ENCODE measurements at regions not wholly inside any gene's neighbourhood (a gene's known extent, or its start where the extent isn't known, plus 50 kb on each side); places are given as distances from the start of the nearest gene placed in this dataset.

DNA sequence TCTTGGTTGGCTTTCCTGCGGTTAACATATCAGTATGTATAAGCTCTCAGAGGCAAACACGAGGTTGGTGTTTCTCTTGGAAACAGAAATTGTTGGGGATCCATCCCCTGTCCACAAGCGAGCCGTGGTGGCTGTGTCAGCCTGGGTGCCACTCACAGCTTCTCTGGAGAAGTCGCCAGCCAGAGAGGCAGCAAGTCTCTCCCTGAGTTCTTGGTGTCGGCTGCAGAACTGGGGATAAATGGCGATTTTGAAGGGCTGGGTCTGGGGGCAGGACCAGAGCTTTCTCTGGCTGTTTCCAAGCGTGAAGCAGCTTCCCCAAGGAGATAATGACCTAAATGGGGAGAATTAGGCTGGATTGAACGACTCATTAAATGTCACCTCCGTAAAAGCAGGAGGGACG is 335.3 kb downstream of the GLRX3 start:
- no peak for DNase-seq

DNA sequence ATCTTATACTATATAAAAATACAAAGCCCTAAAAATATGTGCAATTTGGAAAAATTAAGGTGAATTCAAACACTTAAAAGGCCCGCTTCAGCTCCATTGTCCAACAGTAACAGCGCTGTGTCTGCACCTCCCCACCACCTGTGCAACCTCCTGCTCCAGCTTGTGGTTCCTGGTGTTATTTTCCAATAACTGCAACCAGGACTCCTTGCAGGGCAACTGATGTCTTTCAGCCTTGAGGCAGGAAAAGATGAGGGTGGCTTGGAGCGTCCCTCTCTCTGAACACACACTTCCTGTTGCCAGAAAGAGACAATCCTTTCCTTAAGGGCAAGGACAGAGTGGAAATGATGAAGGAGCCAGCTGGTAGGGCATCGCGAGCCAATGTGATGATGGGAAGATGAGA is 336.0 kb downstream of the GLRX3 start:
- no peak for DNase-seq

DNA sequence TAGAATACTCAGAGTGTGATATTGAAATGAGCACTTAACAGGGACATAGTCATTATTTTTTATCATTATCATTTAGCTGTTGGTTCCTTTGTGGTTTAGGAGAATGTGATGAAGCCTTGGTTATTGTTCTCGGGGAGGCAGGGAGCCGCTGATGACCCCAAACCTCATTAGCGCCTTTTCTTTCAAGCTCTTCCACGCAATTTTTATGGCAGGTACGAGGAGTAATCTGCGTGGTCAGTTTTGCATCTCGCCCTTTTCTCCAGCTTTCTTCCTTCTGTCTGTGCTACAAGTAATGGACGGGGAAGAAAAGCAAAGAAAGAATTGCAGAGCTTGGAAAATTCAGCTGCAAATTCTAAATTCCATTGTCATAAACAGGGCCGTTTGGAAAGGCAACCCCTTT is 338.4 kb downstream of the GLRX3 start:
- no peak for DNase-seq

DNA sequence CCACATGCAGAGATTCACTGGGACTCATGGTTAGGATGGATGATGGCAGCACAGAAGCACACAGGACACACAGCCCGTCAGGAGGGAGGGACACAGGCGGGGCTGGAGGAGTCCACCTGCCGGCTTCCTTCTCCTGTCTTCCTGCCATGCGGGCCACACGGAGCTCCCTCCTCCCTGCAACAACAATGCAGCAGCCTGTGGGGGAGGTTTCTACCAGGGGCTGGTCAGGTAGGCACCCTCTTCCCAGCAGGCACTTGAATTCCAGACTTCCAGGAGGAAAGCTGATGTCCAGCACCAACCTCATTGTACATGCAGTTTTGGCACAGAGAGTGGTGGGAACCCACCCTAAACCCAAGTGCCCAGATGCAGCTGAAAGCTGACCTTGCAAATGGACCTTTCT is 341.2 kb downstream of the GLRX3 start:
- no peak for DNase-seq

DNA sequence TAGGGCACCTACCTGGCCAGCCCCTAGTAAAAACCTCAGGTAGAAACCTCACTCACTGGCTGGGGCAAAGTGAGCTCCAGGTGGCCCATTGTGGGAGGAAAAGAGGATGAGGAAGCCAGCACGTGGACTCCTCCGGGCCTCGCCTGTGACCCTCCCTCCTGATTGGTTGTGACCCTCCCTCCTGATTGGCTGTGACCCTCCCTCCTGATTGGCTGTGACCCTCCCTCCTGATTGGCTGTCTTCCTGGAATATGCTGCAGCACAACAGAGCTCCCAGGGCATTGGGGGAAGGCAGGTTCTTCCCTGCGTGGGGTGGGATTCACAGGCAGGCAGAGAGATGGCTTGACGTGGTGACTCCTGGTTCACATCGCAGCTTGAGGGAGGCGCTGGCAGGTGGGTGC is 343.0 kb downstream of the GLRX3 start:
- no peak for DNase-seq

DNA sequence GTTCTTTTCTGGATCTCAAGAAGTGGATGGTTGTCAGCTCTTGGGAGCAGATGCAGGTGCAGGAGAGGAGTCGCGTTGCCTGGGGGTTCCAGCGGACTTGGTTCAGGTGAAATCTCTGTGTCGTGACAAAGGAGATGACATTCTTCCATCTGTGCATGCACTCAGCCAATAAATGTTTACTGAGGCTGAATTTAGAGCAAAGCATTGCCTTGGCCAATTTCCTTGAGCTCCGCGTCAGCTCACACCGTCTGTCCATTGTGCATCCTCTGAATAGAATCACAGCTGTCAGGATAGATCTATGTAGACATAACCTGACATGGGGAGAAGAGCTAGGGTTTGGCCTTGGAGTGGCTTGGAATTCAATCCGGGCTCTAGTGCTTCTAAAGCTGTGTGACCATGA is 343.7 kb downstream of the GLRX3 start:
- no peak for DNase-seq

DNA sequence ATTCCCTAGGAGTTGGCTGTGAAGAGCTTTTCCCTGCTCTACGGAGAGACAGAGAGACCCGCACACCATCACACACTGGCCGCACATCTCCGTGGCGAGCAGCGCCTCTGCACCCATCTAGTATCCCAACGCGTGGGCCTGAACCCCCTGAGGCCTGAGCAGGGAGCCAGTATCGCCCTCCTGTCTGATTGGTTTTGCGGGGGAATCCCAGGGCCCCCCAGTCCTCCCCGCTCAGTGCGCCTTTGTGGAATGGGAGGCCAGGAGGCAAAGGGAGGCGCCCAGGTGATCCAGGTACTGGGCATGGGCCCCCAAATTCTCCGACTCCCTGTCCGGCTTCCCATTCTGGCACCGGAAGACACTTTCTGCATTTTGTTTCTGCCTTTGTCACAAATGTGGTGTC is 344.3 kb downstream of the GLRX3 start:
- DNase-seq, result no peak

DNA sequence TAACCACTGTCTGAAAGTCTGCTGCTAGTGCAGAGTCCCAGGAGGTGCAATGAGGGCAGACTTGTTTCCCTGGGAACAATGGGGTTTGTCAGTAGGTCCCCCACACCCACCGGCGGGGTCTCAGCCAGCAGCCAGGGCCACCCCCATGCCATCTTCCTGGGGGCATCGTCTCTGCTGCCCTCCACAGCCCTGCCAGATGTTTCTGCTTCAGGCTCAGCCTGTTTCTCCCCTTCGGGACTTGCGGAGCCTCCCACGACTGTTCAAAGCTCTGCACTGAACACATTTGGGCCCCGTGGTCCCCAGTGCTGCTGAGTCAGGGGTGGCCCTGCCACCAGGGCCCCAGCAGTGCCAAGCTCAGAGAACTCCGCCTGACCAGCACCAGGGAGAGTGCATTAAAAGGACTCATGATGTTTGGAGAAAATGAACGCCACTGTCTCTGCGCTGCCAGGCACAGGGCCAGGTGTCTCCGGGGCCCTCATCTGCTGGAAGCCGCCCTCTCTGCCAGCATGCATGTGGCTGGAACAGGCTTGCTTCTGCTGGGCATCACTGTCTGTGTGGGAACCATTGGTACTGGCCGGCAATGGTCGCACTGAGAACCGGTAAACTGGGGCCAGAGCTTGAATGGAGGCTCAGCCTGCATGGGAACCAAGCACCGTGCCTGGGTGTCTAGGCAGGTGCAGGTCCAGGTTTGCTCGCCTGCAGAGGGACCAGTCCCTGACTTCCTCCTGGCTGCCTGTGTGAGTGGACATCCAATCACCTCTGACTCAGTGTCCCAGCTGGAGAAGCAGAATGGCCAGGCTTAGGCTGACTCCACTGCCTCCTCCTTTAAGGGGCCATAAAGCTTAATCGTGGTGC is 345.1 kb downstream of the GLRX3 start:
- DNase-seq, result no peak

DNA sequence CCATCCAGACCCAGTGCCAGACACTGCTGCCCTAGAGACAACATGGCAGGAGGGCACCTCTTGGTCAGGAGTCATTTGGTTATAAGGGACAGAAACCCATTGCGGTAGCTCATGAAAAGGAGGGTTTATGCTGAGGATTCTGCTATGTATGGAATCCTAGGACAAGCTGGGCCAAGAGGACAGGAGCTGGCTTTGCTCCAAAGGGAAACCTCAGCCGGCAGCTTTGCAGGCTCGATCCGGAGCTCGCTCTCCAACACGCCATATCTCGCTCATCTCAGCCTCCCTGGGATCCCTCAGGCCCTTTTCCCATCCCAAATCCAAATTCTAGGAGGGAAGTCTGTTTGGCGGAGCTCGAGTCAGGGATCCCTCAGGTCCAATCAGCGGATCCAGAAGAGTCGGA is 345.7 kb downstream of the GLRX3 start:
- DNase-seq, result no peak

DNA sequence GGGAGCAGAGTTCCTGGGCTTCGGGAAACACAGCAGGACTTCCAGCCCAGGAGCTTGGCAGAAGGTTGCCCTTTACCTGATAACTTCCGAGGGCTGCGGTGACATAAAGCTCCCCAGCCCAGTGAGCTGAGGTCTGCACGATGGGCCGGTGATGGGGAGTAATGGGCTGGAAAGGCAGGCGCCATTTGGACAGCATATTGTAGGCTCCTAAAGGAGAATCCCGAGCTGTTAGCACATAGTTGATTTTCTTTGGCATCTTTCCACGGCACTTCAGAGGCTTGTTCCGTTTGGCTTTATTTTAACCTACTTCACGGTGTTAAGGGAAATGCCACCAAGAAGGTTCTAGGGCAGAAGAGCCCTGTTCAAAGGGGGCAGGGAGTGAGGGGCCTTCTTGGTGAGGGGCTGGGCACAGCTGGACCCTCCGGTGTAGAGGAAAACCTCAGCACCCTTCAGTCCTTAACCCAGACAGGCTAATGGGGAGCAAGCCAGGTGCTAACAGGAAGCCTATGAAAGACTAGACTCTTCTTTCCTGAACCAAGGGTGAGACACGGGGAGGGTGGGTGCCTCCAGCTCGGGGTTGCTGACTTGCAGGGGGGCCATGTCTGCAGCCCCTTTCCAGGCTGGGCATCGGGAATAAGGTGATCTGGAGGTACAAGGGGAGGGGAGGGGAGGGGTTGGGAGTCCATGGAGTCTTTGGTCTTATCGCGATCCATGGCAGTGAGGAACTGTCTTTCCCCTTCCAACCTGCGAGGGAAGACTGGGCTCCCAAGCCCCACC is 347.7 kb downstream of the GLRX3 start:
- DNase-seq, result peak; percentile 16

DNA sequence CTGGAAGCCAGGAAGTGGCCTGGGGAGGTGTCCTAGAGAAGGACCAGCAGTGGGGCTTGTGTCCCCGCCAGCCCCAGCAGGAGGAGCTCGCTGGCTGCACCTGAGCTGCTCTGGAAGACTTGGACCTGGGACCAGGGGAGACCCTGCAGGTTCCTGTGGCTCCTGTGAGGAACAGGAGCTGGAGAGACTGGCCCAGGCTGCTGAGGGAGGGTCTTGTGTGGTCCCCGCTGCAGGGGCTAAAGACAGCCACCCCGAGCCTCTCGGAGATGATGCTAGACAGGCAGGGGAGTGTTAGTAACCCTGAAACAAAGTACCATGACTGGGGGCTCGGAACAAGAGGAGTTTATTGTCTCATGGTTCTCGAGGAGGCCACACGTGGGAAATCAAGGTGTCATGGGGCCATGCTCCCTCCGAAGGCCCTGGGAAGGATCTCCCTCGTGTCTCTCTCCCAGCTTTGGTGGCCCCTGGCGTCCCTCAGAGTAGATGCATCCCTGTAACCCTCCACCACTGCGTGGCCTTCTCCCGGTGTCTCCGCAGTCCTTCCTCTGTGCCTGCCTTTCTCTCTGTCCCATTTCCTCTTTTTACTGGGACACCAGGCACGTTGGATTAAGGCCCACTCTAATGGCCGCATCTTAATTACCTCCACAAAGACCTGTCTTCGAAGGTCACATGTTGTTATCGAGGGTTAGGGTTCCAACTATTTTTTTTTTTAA is 348.4 kb downstream of the GLRX3 start:
- DNase-seq, result no peak

DNA sequence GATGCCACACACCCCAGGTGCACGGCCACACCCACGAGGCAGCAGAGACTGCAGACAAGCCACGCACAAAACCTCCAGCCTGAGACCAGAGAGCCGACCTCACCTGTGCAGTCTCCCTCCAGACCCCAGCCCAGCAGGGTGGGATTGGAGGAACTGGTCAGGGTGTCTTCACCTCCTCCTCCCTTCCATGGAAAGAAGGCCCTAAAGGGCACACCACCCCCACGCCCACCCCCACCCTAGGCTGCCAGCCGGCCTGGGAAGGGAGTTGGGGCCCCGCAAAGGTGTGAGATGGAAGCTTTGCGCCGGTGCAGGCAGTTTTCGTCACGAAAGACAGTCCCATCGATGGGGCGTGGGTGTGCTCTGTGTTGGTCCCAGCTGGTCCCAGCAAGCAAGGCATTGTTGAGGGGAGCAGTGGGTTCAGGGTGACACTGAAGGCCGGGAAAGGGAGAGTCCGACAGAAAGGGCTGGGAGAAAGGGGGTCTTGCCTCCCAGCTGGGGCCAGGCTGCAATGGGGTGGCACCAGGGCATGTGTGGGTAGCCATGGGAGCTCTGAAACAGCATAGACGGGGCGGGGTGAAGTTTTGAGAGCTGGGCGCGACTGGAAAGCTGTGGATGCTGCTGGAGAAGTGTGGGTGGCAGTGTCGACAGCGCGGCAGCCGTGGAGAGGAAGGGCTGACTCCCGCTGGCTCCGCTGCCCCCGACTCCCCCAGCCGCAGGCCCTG is 349.2 kb downstream of the GLRX3 start:
- no peak for DNase-seq

DNA sequence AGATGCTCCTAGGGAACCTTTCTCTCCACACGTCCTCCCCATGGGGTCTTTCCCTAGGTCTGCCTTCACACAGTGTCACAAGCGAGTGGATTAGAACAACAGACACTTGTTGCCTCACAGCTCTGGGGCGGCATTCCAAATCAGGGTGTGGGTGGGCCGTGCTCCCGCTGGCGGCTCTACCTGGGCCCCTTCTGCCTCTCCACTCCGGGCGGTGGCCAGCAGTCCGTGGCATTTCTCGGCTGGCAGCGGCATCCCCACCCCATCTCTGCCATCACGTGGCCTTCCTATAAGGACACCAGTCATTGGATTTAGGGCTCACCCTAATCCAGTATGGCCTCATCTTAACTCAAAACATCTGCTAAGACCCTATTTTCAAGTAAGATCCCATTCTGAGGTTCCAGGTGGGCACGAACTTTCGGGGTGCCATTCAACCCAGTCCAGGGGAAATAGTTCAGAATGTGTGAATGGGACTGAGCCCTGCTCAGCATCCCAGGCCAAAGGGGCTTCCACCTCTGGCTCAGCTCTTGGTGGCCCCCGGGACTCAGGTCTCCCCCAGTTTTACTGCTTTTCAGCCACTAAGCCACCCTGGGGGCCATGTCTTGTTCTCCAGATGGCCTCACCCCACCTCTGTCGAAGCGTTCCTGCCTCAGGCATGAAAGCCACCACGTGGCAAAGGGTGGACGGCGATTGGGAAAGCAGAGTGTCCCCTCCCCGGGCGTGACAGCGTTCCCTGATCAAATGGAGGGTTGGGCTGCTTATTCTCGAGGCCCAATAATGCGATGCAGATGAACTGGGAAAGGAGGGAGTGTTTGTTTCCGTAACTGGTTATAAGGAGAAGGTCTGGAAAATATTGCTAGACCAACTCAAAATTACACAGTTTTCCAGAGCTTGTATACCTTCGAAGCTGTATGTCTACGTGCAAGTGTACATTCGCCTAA is 350.0 kb downstream of the GLRX3 start:
- no peak for DNase-seq

DNA sequence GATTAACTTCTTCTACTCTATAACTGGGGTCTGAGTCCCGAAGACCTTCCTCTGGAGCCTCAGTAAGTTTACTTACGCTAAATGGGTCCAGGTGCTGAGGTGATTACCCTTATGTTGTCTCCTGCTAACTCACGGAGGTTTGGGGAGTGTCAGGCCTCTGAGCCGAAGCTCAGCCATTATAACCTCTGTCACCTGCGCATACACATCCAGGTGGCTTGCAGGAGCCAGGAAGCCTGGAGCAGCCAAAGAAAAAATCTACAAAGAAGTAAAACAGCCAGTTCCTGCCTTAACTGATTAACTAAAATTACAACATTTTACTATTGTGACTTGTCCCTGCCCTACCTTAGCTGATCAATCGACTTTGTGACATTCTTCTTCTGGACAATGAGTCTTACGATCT is 350.7 kb downstream of the GLRX3 start:
- DNase-seq, result no peak

DNA sequence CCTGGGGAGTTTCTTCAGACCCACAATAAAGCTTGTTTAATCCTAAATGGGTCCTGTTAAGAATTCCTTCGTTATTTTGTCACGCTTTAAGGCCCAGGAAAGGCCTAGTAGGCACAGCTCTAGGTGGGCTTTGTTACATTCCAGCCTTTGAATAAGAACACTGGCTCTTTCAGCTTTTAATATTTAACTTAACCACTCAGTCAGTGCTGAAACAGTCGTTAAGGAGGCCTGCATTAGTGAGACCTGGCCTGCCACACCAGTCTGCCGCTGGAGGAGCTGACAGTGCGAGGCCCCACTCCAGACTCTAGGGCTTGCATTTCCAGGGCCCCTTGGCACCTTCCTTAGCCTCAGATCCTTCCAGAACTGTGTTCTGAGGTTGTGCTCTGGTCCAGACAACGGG is 351.4 kb downstream of the GLRX3 start:
- no peak for DNase-seq

DNA sequence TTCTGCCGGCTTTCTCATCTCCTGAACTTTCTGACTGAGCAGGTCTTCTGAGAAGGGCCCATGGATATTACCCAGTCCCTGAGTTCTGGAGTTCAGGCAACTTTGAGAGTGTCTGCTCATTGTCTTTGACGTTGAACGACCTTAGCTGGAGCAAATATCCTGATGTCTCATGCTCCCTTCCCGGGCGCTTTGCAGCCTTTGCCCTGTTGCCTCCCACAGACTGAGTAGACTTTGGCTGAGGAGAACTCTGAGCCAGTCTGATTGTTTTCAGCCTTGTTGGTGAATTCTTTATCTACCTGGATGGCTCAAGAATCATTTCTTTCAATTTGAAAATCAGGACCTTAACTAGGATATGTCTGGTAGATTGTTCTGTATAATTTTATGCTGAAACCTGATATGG is 353.7 kb downstream of the GLRX3 start:
- no peak for DNase-seq

DNA sequence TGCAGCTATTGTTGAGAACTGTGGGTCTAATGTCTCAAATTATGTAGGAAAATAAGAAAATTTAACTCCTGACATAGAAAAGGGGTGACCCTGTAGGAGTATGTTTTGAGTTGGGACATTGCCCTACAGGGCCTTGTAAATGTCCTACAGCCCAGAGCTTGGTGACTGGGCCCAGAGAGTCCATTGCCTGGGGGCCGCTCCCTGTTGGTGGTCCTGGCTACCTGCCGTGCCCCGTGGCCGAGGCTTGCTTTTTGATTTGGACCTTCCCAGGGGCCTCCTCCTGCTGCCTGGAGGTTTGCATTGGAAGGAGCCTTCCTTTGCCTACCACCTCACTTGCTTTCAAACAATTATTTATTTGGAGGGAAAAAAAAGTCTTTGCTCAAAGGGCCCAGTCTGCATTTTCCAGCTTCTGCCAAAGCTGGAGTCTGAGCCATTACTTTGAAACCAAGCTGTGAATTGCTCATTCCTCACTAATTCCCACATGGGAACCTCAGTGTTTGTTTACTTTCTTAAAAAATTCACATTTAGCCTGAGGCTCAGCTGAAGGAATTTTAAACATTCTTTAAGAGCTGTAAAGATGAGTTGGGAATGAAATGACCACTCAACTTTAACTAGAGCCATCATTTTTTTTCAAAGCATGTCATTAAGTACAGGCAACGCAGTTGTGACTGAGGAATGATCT is 355.0 kb downstream of the GLRX3 start:
- DNase-seq, result no peak

DNA sequence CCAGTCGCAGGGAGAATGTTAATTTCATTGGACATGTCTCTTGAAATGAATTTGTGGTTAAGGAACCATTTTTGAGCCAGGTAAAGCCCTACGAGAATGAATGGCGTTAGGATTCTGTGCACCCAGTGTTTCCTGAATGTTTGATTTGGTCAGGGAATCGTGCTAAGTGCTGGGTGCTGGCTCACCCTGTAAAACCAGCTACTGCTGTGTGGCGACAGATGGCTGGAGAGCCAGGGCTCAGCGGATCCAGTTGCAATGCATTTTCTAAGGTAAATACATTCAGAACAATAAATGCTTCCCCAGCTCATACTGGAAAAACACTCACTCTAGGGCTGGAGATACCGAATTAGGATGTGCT is 355.5 kb downstream of the GLRX3 start:
- no peak for DNase-seq

DNA sequence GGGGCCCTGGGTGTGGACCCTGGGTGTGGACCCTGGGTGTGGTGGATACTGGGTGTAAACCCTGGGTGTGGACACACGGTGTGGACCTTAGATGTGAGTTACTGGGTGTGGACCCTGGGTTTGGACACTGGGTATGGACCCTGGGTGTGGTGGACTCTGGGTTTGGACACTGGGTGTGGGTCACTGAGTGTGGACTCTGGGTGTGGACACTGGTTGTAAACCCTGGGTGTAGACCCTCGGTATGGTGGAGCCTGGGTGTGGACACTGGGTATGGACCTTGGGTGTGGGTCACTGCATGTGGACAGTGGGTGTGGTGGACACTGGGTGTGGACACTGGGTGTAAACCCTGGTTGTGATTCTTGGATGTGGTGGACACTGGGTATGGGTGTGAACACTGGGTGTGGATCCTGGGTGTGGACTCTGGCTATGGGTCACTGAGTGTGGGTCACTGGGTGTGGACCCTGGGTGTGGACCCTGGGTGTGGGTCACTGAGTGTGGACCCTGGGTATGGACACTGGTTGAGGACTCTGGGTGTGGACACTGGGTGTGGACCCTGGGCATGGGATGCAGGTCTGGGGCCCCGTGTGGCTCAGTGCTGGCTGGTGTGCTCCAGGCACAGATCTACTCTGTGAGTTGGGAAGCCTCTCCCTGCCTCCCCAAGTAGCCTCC is 356.2 kb downstream of the GLRX3 start:
- DNase-seq, result no peak

DNA sequence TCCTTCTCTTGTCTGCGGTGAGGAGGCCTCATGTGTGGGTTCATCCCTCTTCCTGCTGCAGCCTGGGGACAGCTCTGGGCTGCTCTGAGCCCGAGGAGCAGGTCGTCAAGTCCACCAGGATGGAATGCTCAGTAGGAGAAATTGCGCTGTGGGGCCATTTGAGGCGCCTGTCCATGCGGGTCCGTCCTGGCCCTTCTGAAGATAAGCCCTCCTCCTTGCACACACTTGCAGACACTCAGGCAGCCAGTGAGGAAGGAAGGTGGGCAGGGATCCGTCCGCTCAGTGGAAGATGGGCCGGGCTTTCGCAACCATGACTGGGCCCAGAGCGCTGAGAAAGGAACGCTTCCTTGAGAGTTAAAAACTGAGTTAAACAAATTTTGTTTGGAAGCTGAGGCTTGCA is 356.8 kb downstream of the GLRX3 start:
- DNase-seq, result no peak

All from NCI-H1105 treated with DMSO at 0.1 percent for 48 hours (cell line).